ENCODE measurements at regions not wholly inside any gene's neighbourhood (a gene's known extent, or its start where the extent isn't known, plus 50 kb on each side); places are given as distances from the start of the nearest gene placed in this dataset.
"Not testable (repeated sequence)": the region's sequence is repeated elsewhere in the genome, so short reads cannot be mapped to it uniquely, and the experiment has no call there.

DNA sequence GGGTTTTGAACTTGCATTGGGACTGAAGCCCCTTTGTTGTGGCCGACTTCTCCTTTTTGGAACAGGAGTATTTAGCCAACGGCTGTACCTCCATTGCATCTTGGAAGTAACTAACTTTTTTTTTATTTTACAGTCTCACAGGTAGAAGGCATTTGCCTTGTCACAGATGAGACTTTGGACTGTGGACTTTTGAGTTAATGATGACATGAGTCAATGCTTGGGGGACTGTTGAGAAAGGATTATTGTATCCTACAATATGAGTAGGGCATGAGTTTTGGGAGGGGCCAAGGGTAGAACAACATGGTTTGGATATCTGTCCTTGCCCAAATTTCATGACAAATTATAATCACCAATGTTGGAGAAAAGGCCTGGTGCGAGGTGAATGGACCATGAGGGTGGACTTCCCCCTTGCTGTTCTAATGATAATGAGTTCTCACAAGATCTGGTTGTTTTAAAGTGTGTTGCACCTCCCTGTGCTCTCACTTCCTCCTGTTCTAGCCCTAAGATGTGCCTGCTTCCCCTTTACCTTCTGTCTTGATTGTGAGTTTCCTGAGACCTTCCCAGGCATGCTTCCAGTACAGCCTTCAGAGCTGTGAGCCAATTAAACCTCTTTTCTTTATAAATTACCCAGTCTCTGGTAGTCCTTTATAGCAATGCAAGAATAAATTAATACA, 1269.4 kb upstream of the CHAC2 start:
- FAIRE-seq (no peak), DNase-seq (ENCODE audit: low spot score) (no peak)

- FAIRE-seq = no peak
- no peak for DNase-seq (ENCODE audit: low spot score)
Observed at GRCh38 chr2:52495816-52496215, 1271.8 kb upstream of the CHAC2 start.

DNA sequence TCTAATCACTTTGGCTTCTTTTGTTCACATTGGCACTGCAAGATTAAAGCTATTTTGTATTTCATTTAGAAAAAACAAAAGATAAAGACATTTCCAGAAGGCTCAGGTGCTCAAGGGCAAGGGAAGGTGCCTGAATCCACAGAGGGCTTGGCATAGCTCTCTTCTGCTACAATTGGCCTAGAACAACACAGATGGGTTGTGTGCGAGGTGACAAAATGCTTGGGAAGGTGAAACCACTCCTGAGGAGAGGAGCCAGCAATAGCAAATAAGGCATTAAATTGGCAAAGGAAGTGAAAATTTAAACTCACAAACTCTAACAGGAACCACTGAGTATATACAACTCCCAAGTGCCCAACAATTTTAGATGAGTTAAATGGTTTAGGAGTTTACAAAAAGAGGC, 1290.4 kb upstream of the CHAC2 start:
- FAIRE-seq (no peak), DNase-seq (ENCODE audit: low spot score) (no peak)

DNA sequence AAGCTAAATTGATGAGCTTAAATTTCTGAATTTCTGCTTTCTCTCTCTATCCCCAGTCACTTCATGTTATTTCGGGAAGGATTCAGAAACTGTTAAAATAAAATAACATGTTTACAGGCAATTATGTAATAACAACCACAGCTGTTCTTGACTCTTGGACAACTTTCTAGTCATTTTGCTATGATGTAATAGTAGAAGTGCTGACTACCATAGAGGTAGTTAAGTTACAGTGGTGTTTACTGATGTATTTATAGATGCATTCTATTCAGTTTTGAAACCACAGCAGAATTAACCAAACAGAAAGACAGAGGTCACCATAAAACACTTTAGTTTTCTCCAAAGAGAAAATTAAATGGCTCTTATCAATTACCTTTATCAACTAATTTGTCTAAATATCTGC, 1292.0 kb upstream of the CHAC2 start:
- DNase-seq (ENCODE audit: low spot score) (no peak), FAIRE-seq (no peak)

DNA sequence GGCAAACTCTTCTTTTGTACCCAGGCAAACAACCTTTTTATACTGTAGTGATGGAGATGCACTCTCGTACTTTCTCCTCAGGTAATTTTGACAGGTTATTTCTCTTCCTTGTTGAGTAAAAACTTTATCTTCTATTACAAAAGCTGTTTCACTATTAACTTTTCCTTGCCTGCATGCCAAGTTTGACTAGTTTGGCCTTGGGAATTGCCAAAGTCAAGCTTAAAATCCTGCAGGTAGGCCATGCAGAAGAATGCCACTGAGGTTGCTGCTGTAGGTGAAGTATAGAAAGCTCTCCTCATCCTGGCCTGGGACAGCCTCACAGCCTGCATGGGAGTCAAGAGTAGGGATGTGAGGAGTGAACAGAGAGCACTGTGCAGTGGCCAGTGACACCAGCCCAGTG, 1293.5 kb upstream of the CHAC2 start:
- FAIRE-seq = no peak

DNA sequence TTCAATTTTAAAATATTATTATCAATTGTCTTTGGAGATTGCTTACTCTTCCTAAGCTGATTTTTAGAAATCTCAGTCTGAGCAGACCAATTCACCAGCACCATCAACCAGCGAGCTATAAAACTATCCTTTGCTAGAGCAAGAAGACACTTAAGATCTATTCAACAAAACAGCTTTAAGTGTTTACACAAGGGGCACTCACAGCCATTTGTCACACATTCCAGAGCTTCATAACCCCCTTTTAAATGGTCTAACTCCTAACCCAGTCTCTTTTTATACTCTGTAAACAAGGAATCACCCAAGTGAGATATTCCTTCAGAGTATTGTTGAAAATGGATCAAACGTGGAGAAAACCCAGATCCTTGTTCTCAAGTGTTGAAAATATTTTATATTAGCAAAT, 1294.1 kb upstream of the CHAC2 start:
- DNase-seq (ENCODE audit: low spot score) (no peak), FAIRE-seq (no peak)

More for the DNA sequence above, 1293.5 kb upstream of the CHAC2 start:
- DNase-seq (ENCODE audit: low spot score) = no peak

GRCh38 chr2:52470457-52470856, 1297.1 kb upstream of the CHAC2 start:
- not testable (repeated sequence) for DNase-seq (ENCODE audit: low spot score); FAIRE-seq

DNA sequence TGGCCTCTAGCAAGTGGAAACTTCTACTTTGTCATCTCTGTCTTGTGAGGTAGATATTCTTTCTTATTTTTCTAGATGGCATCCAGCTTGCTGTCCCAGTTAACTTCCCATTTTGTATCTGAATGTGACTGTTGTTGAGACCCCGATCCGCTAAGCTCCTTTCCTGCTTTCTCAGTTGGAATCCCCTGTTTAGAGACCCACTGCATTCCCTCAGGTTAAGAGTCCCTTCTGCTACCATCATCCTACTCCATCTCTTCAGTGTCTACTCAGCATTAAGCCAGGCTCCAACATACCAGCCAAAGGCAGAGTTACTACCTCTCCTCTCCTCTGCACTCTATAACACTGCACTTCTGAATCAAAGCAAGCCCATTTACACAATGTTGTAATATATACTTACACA, 1300.4 kb upstream of the CHAC2 start:
- no peak for FAIRE-seq

GRCh38 chr2:52465287-52465686, 1302.3 kb upstream of the CHAC2 start:
- FAIRE-seq = no peak

More for the DNA sequence above, 1300.4 kb upstream of the CHAC2 start:
- no peak for DNase-seq (ENCODE audit: low spot score)

GRCh38 chr2:52463457-52463856, 1304.1 kb upstream of the CHAC2 start:
- DNase-seq (ENCODE audit: low spot score) (no peak), FAIRE-seq (no peak)

More at GRCh38 chr2:52465287-52465686, 1302.3 kb upstream of the CHAC2 start:
- no peak for DNase-seq (ENCODE audit: low spot score)

- no peak for DNase-seq (ENCODE audit: low spot score)
- no peak for FAIRE-seq
Observed at GRCh38 chr2:52456561-52457377, 1310.8 kb upstream of the CHAC2 start.

DNA sequence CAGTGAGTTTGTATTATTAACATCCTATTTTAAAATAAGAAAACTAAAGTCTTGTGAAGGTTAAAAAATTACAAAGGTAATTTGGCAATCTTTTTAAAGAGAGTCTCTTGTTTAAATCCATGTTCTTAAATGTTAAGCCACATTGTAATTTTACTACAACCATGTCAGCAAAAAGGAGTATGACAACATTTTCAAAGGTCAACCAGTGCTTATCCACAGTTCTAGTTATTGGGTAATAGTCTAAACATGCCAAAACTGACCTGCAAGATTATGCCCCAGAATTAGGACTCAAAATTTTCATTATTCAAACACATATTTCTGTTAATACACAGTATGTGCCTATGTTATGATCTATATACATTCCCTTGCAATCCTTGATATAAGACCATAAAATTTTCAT, 1312.6 kb upstream of the CHAC2 start:
- DNase-seq (ENCODE audit: low spot score) (no peak), FAIRE-seq (no peak)

GRCh38 chr2:52452201-52452600, 1315.4 kb upstream of the CHAC2 start:
- DNase-seq (ENCODE audit: low spot score) = no peak
- FAIRE-seq = no peak

DNA sequence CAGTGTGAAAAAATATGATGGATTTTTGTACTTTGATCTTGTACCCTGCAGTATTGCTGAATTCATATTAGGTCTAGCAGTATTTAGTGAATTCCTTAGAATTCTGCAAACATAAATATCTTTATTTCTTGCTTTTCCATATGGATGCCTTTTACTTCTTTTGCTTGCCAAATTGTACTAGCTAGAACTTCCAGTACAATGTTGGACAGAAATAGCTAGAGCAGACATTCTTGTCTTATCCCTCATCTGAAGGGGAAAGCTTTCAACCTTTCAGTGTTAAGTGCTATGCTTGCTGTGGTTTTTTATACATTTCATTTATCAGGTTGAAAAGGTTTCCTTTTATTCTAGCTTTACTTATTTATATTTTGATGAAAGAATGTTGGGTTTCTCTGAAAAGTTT, 1321.9 kb upstream of the CHAC2 start:
- DNase-seq (ENCODE audit: low spot score) = no peak
- FAIRE-seq = no peak

DNA sequence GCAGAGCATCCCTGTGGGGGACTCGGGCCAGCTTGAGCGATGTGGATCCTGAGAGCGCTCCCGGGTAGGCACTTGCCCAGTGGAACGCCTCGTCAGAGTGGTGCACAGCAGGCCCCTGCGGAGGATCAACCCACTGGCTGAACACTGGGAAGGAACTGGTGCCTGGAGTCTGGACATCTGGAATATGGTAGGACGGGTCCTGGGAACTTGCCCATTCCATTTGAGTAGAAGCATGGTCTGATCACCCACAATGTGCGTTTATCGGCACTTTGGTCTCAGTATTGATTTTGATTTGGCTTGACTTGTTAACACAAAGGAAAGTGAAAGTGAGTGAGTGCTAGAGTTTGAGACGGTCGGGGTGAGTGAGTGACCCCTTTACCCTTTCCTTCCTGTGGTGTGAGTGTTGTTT, 1336.2 kb upstream of the CHAC2 start:
- FAIRE-seq (no peak), DNase-seq (ENCODE audit: low spot score) (no peak)

DNA sequence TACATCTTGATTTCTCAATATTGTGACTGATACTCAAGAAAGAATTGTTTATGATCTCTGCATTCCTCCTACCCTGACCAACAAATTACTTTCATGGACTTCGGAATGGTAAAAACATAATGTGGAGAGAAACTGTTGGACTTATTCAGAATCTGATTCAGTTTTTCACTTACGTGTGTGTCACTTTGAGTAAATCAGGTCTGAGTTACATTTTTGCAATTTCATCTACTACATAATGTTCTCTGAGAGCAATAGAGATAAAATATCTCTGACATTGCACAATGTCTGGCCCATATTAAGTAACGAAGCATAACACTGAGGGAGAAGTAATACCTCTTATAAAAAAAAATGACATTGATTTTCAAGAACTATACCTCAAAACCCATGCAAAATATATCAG, 1337.9 kb upstream of the CHAC2 start:
- FAIRE-seq = no peak
- DNase-seq (ENCODE audit: low spot score) = no peak

DNA sequence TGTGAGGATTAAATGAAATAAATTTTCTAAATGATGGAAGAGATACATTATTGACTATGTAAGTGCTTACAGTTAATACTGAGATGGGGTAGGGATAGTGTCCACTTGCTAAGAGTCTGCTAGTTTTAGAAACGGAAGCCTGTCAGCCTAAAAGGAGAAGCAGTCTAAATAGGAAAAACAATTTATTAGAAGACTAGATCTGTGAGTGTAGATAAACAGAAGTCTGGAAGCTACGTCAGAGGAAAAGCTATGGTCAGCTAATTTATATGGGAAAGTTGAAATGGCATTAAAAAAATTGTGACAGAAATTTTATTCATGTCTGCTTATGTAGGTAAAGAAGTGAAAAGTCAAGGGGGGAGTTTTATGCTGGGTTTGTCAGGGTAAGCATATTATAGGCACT, 1338.4 kb upstream of the CHAC2 start:
- FAIRE-seq (no peak), DNase-seq (ENCODE audit: low spot score) (no peak)

- no peak for FAIRE-seq
Observed at GRCh38 chr2:52428224-52428623, 1339.4 kb upstream of the CHAC2 start.

DNA sequence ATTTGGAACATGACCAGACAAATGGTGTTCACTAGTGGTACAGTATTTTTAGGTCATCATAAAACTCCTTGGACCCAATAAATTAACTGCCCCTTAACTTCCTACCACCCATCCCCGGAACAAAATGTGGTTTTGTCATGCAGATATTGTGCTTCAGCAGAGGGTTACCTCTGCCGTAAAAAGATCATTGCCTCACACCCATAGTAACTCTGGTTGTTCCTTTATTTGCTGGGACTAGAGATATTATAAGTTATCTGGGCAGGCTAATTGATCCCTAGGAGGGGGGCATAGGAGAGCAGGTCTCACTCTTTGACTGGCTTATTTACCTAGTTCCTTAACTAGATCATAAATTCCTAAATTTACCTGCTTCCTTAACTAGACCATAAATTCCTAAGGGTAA, 1343.9 kb upstream of the CHAC2 start:
- no peak for FAIRE-seq
- DNase-seq (ENCODE audit: low spot score) = no peak

More at GRCh38 chr2:52428224-52428623, 1339.4 kb upstream of the CHAC2 start:
- no peak for DNase-seq (ENCODE audit: low spot score)

- FAIRE-seq = no peak
- no peak for DNase-seq (ENCODE audit: low spot score)
Observed at GRCh38 chr2:52423111-52423510, 1344.5 kb upstream of the CHAC2 start.

- DNase-seq (ENCODE audit: low spot score) (no peak), FAIRE-seq (no peak)
Observed at GRCh38 chr2:52416340-52416739, 1351.3 kb upstream of the CHAC2 start.

GRCh38 chr2:52414561-52415295, 1352.9 kb upstream of the CHAC2 start:
- DNase-seq (ENCODE audit: low spot score) (no peak), FAIRE-seq (no peak)
